HG02678 (cell line): ENCODE measurements at regions not wholly inside any gene's neighbourhood (a gene's known extent, or its start where the extent isn't known, plus 50 kb on each side); places are given as distances from the start of the nearest gene placed in this dataset.
"Not testable (repeated sequence)": the region's sequence is repeated elsewhere in the genome, so short reads cannot be mapped to it uniquely, and the experiment has no call there.

ENCODE experiments used
- ATAC-seq: cut with Tn5 transposase; IDR thresholded peaks from one replicate; pipeline ENCODE4 v1.9.1; 2021; ENCODE audit warnings: mild to moderate bottlenecking, moderate library complexity; ENCODE audit not compliant: unreplicated experiment

GRCh38 chr6:112636650-112637262 lies 289.6 kb downstream of the RFPL4B start:
- ATAC-seq: no peak

- no peak for ATAC-seq
Measured at GRCh38 chr6:112639391-112639831, 292.3 kb downstream of the RFPL4B start.

- ATAC-seq: no peak
Measured at GRCh38 chr6:112640891-112641290, 293.8 kb downstream of the RFPL4B start.

- ATAC-seq: no peak
Measured at GRCh38 chr6:112649853-112650252, 302.7 kb downstream of the RFPL4B start.

- no peak for ATAC-seq
Measured at GRCh38 chr6:112651239-112651638, 304.1 kb downstream of the RFPL4B start.

- no peak for ATAC-seq
Measured at GRCh38 chr6:112659912-112660311, 312.8 kb downstream of the RFPL4B start.

- ATAC-seq: no peak
Measured at GRCh38 chr6:112660626-112661025, 313.5 kb downstream of the RFPL4B start.

- no peak for ATAC-seq
Measured at GRCh38 chr6:112663698-112664097, 316.6 kb downstream of the RFPL4B start.

- ATAC-seq: no peak
Measured at GRCh38 chr6:112665114-112665513, 318.0 kb downstream of the RFPL4B start.

- ATAC-seq: no peak
Measured at GRCh38 chr6:112665815-112666214, 318.7 kb downstream of the RFPL4B start.

GRCh38 chr6:112667427-112667826 lies 320.3 kb downstream of the RFPL4B start:
- no peak for ATAC-seq

GRCh38 chr6:112680091-112680490 lies 333.0 kb downstream of the RFPL4B start:
- ATAC-seq: no peak

- no peak for ATAC-seq
Measured at GRCh38 chr6:112682071-112682470, 334.9 kb downstream of the RFPL4B start.

GRCh38 chr6:112683106-112683505 lies 336.0 kb downstream of the RFPL4B start:
- ATAC-seq: no peak

- no peak for ATAC-seq
Measured at GRCh38 chr6:112683926-112684325, 336.8 kb downstream of the RFPL4B start.

GRCh38 chr6:112685521-112686220 lies 338.5 kb downstream of the RFPL4B start:
- not testable (repeated sequence) for ATAC-seq

GRCh38 chr6:112688487-112689165 lies 341.5 kb downstream of the RFPL4B start:
- not testable (repeated sequence) for ATAC-seq

- not testable (repeated sequence) for ATAC-seq
Measured at GRCh38 chr6:112689183-112689858, 342.2 kb downstream of the RFPL4B start.

- no peak for ATAC-seq
Measured at GRCh38 chr6:112690497-112691202, 343.5 kb downstream of the RFPL4B start.

- ATAC-seq: no peak
Measured at GRCh38 chr6:112691289-112691688, 344.2 kb downstream of the RFPL4B start.

- ATAC-seq: no peak
Measured at GRCh38 chr6:112695001-112695400, 347.9 kb downstream of the RFPL4B start.
